PC-9 (cell line): ENCODE measurements at regions not wholly inside any gene's neighbourhood (a gene's known extent, or its start where the extent isn't known, plus 50 kb on each side); places are given as distances from the start of the nearest gene placed in this dataset.

Experiments used
- BruUV-seq: library from RNA; stranded (reverse); fragments of 400-500 nt; replicated peaks from 2 replicates; lab custom pipeline; 2021; lab: Mats Ljungman, UMichigan
- CTCF ChIA-PET: fragments of 300-600 bp; sonication (Branson Sonifier 250); formaldehyde crosslinking; loops from one replicate; lab custom pipeline; 2022; ENCODE audit warnings: antibody characterized with exemption; lab: Charles Lee
- POLR2A ChIA-PET: fragments of 300-600 bp; sonication (Branson Sonifier 250); formaldehyde crosslinking; loops from one replicate; lab custom pipeline; 2022; ENCODE audit warnings: antibody characterized with exemption; ENCODE audit not compliant: unreplicated experiment; lab: Charles Lee
- DNase-seq, 2 experiments: peaks; one replicate each; pipeline versions ENCODE4 v3.0.0 to v3.0.0-alpha.2; 2015 to 2022; ENCODE audit warnings: mixed read lengths in 1 of 2
- H2AFZ ChIP-seq: fragments of 200-600 bp; sonication (generic); 2 replicates; pipeline ENCODE4 v1.8.1; 2017; ENCODE audit warnings: antibody characterized with exemption
- H3F3A ChIP-seq: fragments of 200-600 bp; sonication (generic); 2 replicates; pipeline ENCODE4 v1.8.1; 2017; ENCODE audit warnings: antibody characterized with exemption, mild to moderate bottlenecking, low read depth; ENCODE audit not compliant: insufficient read depth
- H3K27ac ChIP-seq: fragments of 200-600 bp; sonication (generic); 2 replicates; pipeline ENCODE4 v1.6.1; 2016; ENCODE audit warnings: mixed run types
- H3K27me3 ChIP-seq: fragments of 200-600 bp; sonication (generic); 2 replicates; pipeline ENCODE4 v1.6.1; 2016; ENCODE audit warnings: low read depth, mixed run types; ENCODE audit not compliant: insufficient read depth
- H3K36me3 ChIP-seq: fragments of 200-600 bp; sonication (generic); 2 replicates; pipeline ENCODE4 v1.6.1; 2016; ENCODE audit warnings: low read depth, mixed run types
- H3K4me1 ChIP-seq: fragments of 200-600 bp; sonication (generic); replicated peaks from 2 replicates; pipeline ENCODE4 v1.6.1; 2016; ENCODE audit warnings: mixed run types; ENCODE audit not compliant: insufficient read depth
- H3K4me2 ChIP-seq: fragments of 200-600 bp; sonication (generic); 2 replicates; pipeline ENCODE4 v1.6.1; 2017; ENCODE audit warnings: mixed run types
- H3K4me3 ChIP-seq: fragments of 200-600 bp; sonication (generic); 2 replicates; pipeline ENCODE4 v1.6.1; 2016; ENCODE audit warnings: mixed run types
- H3K79me2 ChIP-seq: fragments of 200-600 bp; sonication (generic); 2 replicates; pipeline ENCODE4 v1.6.1; 2017; ENCODE audit warnings: low read depth, mixed run types
- H3K9me2 ChIP-seq: fragments of 200-600 bp; sonication (generic); 2 replicates; pipeline ENCODE4 v1.8.1; 2017; ENCODE audit warnings: mild to moderate bottlenecking; ENCODE audit not compliant: insufficient read depth
- H3K9me3 ChIP-seq: fragments of 200-600 bp; sonication (generic); 2 replicates; pipeline ENCODE4 v1.8.1; 2016; ENCODE audit warnings: low read depth; ENCODE audit not compliant: insufficient read depth
- H4K20me1 ChIP-seq: fragments of 200-600 bp; sonication (generic); 2 replicates; pipeline ENCODE4 v1.8.1; 2017; ENCODE audit not compliant: insufficient read depth
- CTCF ChIP-seq: fragments of 200-600 bp; sonication (generic); conservative IDR thresholded peaks from 2 replicates; pipeline ENCODE4 v1.6.1; 2017; ENCODE audit warnings: mixed run types, antibody characterized with exemption, mild to moderate bottlenecking, moderate library complexity
- EZH2 ChIP-seq: fragments of 200-600 bp; sonication (generic); IDR thresholded peaks from 2 replicates; pipeline ENCODE4 v1.8.0; 2017; ENCODE audit warnings: antibody characterized with exemption, low read depth
- intact Hi-C: fragments of 100-400 bp; cut with micrococcal nuclease; formaldehyde crosslinking; loops from one replicate; pipeline ENCODE4 v1.10.0; 2022; ENCODE audit not compliant: unreplicated experiment

GRCh38 chr20:54415967-54416366, 59.4 kb upstream of the DOK5 start:
- no peak overlapping the region for H3K4me2 ChIP-seq
- ChIA-PET CTCF (no interaction called here), POLR2A (no interaction called here)
- DNase-seq: no peak
- intact Hi-C loops: no loop called here
- no peak for TF ChIP-seq CTCF
- no peak for TF ChIP-seq EZH2
- no peak overlapping the region for H3K4me3 ChIP-seq
- H3K9me3 ChIP-seq: no peaks in the 10 kb centered on the region
- no peaks in the 10 kb centered on the region for H3K4me1 ChIP-seq
- no peaks in the 10 kb centered on the region; the same call in 1 of the 2 replicates for H3K9me2 ChIP-seq
- no peak overlapping the region for H2AFZ ChIP-seq
- no peaks in the 10 kb centered on the region for H3F3A ChIP-seq
- no TSS peak for BruUV-seq
- H3K36me3 ChIP-seq: no peaks in the 10 kb centered on the region
- H4K20me1 ChIP-seq: no peaks in the 10 kb centered on the region
- no peaks in the 10 kb centered on the region for H3K27me3 ChIP-seq
- no peaks in the 10 kb centered on the region for H3K79me2 ChIP-seq
- H3K27ac ChIP-seq: no peak overlapping the region

DNA sequence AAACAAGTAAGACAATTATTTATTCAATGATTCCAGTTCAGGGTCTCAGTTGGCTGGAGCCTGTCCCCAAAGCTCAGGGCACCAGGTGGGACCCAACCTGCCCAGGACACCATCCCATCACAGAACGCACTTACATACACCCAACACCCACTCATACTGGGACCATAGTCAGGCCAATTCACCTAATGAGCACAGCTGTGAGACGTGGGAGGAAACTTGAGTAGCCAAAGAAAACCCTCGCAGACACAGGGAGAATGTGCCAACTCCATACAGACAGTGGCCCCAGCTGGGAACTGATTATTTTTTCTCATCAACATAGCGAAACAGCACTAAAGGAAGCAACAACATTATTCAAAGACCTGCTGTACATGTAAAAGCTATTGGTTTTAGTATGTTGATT, 58.6 kb upstream of the DOK5 start:
- CTCF ChIA-PET: no interaction called here
- DNase-seq: no peak
- intact Hi-C loops: no loop called here
- Histone ChIP-seq H3K9me2 (no peaks in the 10 kb centered on the region; the same call in 1 of the 2 replicates), H3K27ac (no peak overlapping the region), H3K36me3 (no peaks in the 10 kb centered on the region), H3K4me1 (no peaks in the 10 kb centered on the region), H3K4me2 (no peak overlapping the region), H3F3A (no peaks in the 10 kb centered on the region), H2AFZ (no peak overlapping the region), H3K27me3 (no peaks in the 10 kb centered on the region), H3K4me3 (no peak overlapping the region), H3K79me2 (no peaks in the 10 kb centered on the region), H4K20me1 (no peaks in the 10 kb centered on the region), H3K9me3 (no peaks in the 10 kb centered on the region)
- POLR2A ChIA-PET: no interaction called here
- no TSS peak for BruUV-seq
- TF ChIP-seq EZH2 (no peak), CTCF (no peak)

GRCh38 chr20:54419531-54419930, 55.9 kb upstream of the DOK5 start:
- H3K27me3 ChIP-seq: no peaks in the 10 kb centered on the region
- DNase-seq: no peak
- H3K27ac ChIP-seq: no peak overlapping the region
- H3K36me3 ChIP-seq: no peaks in the 10 kb centered on the region
- no peaks in the 10 kb centered on the region for H3F3A ChIP-seq
- CTCF ChIA-PET: no interaction called here
- no peak overlapping the region for H2AFZ ChIP-seq
- intact Hi-C loops: no loop called here
- H4K20me1 ChIP-seq: no peaks in the 10 kb centered on the region
- POLR2A ChIA-PET: no interaction called here
- no peak for TF ChIP-seq EZH2
- TF ChIP-seq CTCF: no peak
- H3K4me2 ChIP-seq: no peak overlapping the region
- no peak overlapping the region for H3K4me3 ChIP-seq
- no peaks in the 10 kb centered on the region for H3K4me1 ChIP-seq
- BruUV-seq: no TSS peak
- H3K79me2 ChIP-seq: no peaks in the 10 kb centered on the region
- H3K9me2 ChIP-seq: peaks cover 6% of the 10 kb centered on the region; the same call in 1 of the 2 replicates
- no peaks in the 10 kb centered on the region for H3K9me3 ChIP-seq
